Effector memory CD4-positive, alpha-beta T cell (primary cell): ENCODE measurements at regions not wholly inside any gene's neighbourhood (a gene's known extent, or its start where the extent isn't known, plus 50 kb on each side); places are given as distances from the start of the nearest gene placed in this dataset.

Experiments used
- DNase-seq, 3 donors: peaks; one replicate each; pipeline ENCODE4 v3.0.0-alpha.2; 2020
- H3K27ac ChIP-seq: 2 replicates; pipeline ENCODE4 v1.7.0; 2013; ENCODE audit warnings: mild to moderate bottlenecking, low read length, moderate library complexity; ENCODE audit not compliant: insufficient read depth, poor library complexity, severe bottlenecking
- H3K27me3 ChIP-seq: replicated peaks from 2 replicates; pipeline ENCODE4 v1.7.0; 2013; ENCODE audit warnings: mild to moderate bottlenecking, low read length; ENCODE audit not compliant: insufficient read depth, control insufficient read depth, poor library complexity, severe bottlenecking
- H3K36me3 ChIP-seq: 2 replicates; pipeline ENCODE4 v1.7.0; 2013; ENCODE audit warnings: mild to moderate bottlenecking, low read length, moderate library complexity; ENCODE audit not compliant: control insufficient read depth, insufficient read depth
- H3K4me1 ChIP-seq: 2 replicates; pipeline ENCODE4 v1.7.0; 2013; ENCODE audit warnings: low read length, mild to moderate bottlenecking; ENCODE audit not compliant: control insufficient read depth, insufficient read depth, poor library complexity, severe bottlenecking
- H3K4me3 ChIP-seq: 2 replicates; pipeline ENCODE4 v1.7.0; 2013; ENCODE audit warnings: low read length, low read depth, mild to moderate bottlenecking; ENCODE audit not compliant: insufficient read depth, poor library complexity, severe bottlenecking
- H3K9me3 ChIP-seq: 2 replicates; pipeline ENCODE4 v1.7.0; 2013; ENCODE audit warnings: mild to moderate bottlenecking, low read length, moderate library complexity; ENCODE audit not compliant: control insufficient read depth

DNA sequence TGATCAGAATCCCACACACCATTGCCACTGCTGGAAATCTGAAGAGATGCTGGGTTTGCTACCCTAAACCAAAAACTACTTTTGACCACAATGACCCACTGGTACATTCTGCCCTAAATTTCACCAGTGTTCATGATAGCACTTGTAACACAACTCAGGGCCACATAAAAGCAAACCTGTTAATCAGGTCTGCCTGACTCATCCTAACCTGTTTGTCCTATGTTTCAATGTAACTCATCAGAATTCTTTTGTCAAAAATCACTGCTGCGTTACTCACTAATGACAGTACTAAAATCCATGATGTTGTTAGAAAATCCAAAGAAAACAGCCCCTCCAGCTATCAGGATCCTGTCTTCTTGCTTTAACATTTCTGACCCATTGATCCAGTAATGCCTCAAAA lies 55.6 kb upstream of the XCR1 start:
- Histone ChIP-seq H3K27ac (no peak overlapping the region), H3K36me3 (no peaks in the 10 kb centered on the region), H3K4me1 (no peaks in the 10 kb centered on the region), H3K27me3 (no peaks in the 10 kb centered on the region), H3K4me3 (no peak overlapping the region), H3K9me3 (no peaks in the 10 kb centered on the region)
- DNase-seq: no peak

DNA sequence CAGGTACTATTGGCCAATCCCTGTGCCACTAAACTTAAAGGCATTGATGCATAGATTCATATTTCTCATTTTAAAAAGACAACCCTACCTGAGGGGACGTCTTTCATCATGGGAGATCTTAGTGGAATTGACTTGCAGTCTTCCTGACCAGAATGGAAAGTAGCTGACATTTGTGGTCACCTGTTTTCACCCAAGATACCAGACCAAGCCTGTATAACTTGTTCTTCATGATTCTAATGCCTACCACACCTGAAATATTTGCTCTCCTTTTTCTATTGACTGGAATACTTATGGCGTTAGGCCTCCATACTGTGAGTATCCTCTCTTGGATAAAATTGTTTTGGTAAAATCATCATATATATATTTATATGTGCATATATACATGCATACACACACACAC lies 54.7 kb upstream of the XCR1 start:
- no peaks in the 10 kb centered on the region for H3K9me3 ChIP-seq
- DNase-seq: no peak
- H3K36me3 ChIP-seq: no peaks in the 10 kb centered on the region
- H3K4me1 ChIP-seq: no peaks in the 10 kb centered on the region
- H3K27me3 ChIP-seq: no peaks in the 10 kb centered on the region
- no peak overlapping the region for H3K4me3 ChIP-seq
- no peak overlapping the region for H3K27ac ChIP-seq

DNA sequence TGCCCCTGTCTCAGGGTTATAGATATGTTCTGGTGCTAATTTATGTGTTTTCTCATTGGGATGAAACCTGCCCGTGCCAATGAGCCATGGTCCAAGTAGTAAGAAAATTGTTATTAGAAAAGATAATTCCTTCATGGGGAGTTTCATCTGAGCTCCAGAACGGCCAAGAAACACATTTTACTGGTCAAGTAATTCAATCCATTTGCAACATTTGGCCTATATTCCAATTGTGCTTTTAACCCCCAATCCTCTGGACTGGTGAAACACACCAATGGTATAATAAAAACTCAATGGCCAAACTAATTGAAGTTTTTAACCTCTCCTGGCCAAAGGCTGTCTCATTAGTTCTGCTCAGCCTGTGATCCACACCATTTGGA lies 53.7 kb upstream of the XCR1 start:
- H3K9me3 ChIP-seq: no peaks in the 10 kb centered on the region
- no peak overlapping the region for H3K27ac ChIP-seq
- H3K4me3 ChIP-seq: no peak overlapping the region
- H3K27me3 ChIP-seq: no peaks in the 10 kb centered on the region
- H3K36me3 ChIP-seq: no peaks in the 10 kb centered on the region
- DNase-seq: no peak
- H3K4me1 ChIP-seq: no peaks in the 10 kb centered on the region

DNA sequence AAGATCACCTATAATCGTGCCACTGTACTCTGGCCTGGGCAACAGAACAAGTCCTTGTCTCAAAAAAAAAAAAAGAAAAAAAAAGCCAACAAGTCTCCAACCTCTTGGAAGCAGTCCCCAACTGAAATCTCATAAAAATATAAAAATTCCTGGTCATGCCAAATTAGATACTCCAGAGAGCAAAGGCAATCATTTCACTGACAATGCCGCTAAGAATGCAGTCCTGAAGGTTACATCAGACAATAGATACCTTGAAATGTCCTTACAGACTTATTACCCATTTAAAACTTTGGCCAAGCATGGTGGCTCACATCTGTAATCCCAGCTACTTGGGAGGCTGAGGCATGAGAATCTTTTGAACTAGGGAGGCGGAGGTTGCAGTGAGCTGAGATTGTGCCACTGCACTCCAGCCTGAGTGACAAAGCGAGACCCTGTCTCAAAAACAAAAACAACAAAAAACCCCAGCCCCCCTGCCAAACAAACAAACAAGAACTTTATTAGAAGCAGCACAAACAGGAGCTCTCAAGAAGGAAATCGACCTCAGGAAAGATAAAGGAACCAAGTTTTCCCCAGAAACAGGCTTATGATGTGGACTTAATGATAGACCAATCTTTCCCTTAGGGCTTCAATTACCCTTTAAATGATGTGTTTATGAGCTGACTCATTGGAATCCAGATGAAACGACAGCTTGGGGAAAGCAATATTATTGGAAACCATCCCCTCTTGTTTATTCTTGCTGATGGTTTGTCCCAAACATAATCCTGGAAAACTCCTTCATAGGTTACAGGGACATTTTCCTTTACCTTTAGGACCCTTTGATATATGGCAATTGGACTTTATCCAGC lies 53.1 kb upstream of the XCR1 start:
- Histone ChIP-seq H3K27me3 (no peaks in the 10 kb centered on the region), H3K9me3 (no peaks in the 10 kb centered on the region), H3K4me1 (no peaks in the 10 kb centered on the region), H3K4me3 (no peak overlapping the region), H3K27ac (no peak overlapping the region), H3K36me3 (no peaks in the 10 kb centered on the region)
- no peak for DNase-seq

DNA sequence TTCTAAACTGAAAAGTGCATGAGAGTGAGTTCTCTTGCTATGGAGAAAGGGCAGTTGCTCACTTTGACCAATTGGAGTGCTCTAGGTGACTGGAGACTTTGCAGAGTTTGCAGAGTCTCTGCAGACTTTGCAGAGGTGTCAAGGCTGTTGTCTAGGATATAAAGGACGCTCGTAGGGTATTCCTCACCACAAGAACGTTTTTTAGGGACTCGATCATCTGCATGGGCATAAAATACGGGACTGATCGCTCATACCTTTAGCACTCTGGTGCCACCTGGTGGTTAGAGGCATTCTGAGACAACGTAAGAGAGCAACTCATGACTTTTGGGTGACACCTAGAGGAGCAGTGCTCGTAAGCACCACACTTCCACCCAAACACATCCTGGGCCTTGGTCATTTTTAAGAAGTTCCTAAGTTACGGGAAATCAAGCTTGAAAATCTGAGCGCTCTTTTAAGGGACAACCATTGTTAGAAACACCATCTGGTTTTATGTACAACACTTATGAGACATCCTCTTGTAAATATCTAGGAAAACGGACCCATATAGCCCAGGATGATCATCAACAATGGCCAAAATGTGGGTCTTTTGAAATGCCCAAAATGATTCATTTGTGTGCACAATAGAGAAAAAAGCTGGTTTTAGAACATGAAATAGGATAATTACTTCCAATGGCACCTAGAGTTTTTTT lies 51.6 kb upstream of the XCR1 start:
- Histone ChIP-seq H3K27ac (no peak overlapping the region), H3K27me3 (no peaks in the 10 kb centered on the region), H3K4me1 (no peaks in the 10 kb centered on the region), H3K9me3 (no peaks in the 10 kb centered on the region), H3K4me3 (no peak overlapping the region), H3K36me3 (no peaks in the 10 kb centered on the region)
- DNase-seq: peak; percentile 67 to 85 (median 78)
